NCI-H128 (cell line): ENCODE measurements at regions not wholly inside any gene's neighbourhood (a gene's known extent, or its start where the extent isn't known, plus 50 kb on each side); places are given as distances from the start of the nearest gene placed in this dataset.

Experiments
- DNase-seq: peaks from one replicate; lab custom pipeline; 2025; ENCODE audit not compliant: unreplicated experiment; lab: John Stamatoyannopoulos, UW

- DNase-seq: no peak
Measured at GRCh38 chr4:38230121-38230801, 270.1 kb downstream of the PTTG2 start.

GRCh38 chr4:38230821-38231563, 270.8 kb downstream of the PTTG2 start:
- DNase-seq: no peak

GRCh38 chr4:38231626-38232025, 271.4 kb downstream of the PTTG2 start:
- DNase-seq: no peak

GRCh38 chr4:38232741-38233140, 272.5 kb downstream of the PTTG2 start:
- DNase-seq: no peak

GRCh38 chr4:38233727-38234480, 273.7 kb downstream of the PTTG2 start:
- DNase-seq: no peak

- DNase-seq: no peak
Measured at GRCh38 chr4:38235354-38235753, 275.2 kb downstream of the PTTG2 start.

- DNase-seq: no peak
Measured at GRCh38 chr4:38236003-38236402, 275.8 kb downstream of the PTTG2 start.

- no peak for DNase-seq
Measured at GRCh38 chr4:38236503-38236902, 276.3 kb downstream of the PTTG2 start.

GRCh38 chr4:38237139-38237538, 276.9 kb downstream of the PTTG2 start:
- DNase-seq: no peak

- DNase-seq: no peak
Measured at GRCh38 chr4:38241541-38241940, 281.3 kb downstream of the PTTG2 start.

GRCh38 chr4:38242101-38242500, 281.9 kb downstream of the PTTG2 start:
- no peak for DNase-seq

GRCh38 chr4:38242822-38243387, 282.7 kb downstream of the PTTG2 start:
- no peak for DNase-seq

GRCh38 chr4:38243388-38244053, 283.3 kb downstream of the PTTG2 start:
- no peak for DNase-seq

- no peak for DNase-seq
Measured at GRCh38 chr4:38254825-38255224, 294.6 kb downstream of the PTTG2 start.

- no peak for DNase-seq
Measured at GRCh38 chr4:38255572-38255971, 295.4 kb downstream of the PTTG2 start.

GRCh38 chr4:38266616-38267015, 306.4 kb downstream of the PTTG2 start:
- DNase-seq: no peak

- no peak for DNase-seq
Measured at GRCh38 chr4:38268108-38268820, 308.1 kb downstream of the PTTG2 start.

- no peak for DNase-seq
Measured at GRCh38 chr4:38268837-38269236, 308.6 kb downstream of the PTTG2 start.

GRCh38 chr4:38273407-38273806, 313.2 kb downstream of the PTTG2 start:
- no peak for DNase-seq

- DNase-seq: peak; percentile 24
Measured at GRCh38 chr4:38275331-38276100, 315.3 kb downstream of the PTTG2 start.
